Stimulated activated naive CD8-positive, alpha-beta T cell treated with anti-CD3 and anti-CD28 coated beads, Interleukin-15, Interleukin-2, amounts not matched to agents 100 ng/mL and 50 ng/mL, for 24 hours (primary cell): ENCODE measurements at regions not wholly inside any gene's neighbourhood (a gene's known extent, or its start where the extent isn't known, plus 50 kb on each side); places are given as distances from the start of the nearest gene placed in this dataset.

ENCODE experiments used
- H3K27ac Mint-ChIP-seq: one replicate; pipeline ENCODE4 v1.8.0; 2021; ENCODE audit warnings: mild to moderate bottlenecking, mixed read lengths
- H3K27me3 Mint-ChIP-seq: one replicate; pipeline ENCODE4 v1.8.0; 2021; ENCODE audit warnings: mixed read lengths
- H3K36me3 Mint-ChIP-seq: one replicate; pipeline ENCODE4 v1.8.0; 2021; ENCODE audit warnings: low read depth, mixed read lengths
- H3K4me1 Mint-ChIP-seq: one replicate; pipeline ENCODE4 v1.8.0; 2021; ENCODE audit warnings: low read depth, mixed read lengths
- H3K4me3 Mint-ChIP-seq: one replicate; pipeline ENCODE4 v1.8.0; 2021; ENCODE audit warnings: mild to moderate bottlenecking, mixed read lengths
- H3K9me3 Mint-ChIP-seq: one replicate; pipeline ENCODE4 v1.8.0; 2021; ENCODE audit warnings: mixed read lengths

- Mint-ChIP-seq H3K27me3 (no peaks in the 10 kb centered on the region), H3K36me3 (peaks cover 7% of the 10 kb centered on the region), H3K4me1 (peaks cover 34% of the 10 kb centered on the region), H3K4me3 (no peak overlapping the region), H3K27ac (no peak overlapping the region), H3K9me3 (peaks cover 2% of the 10 kb centered on the region)
These were observed 63.5 kb upstream of the WIPF1 start for GRCh38 chr2:174660984-174661675.

- Mint-ChIP-seq H3K27me3 (no peaks in the 10 kb centered on the region), H3K27ac (no peak overlapping the region), H3K9me3 (peaks cover 12% of the 10 kb centered on the region), H3K4me3 (no peak overlapping the region), H3K36me3 (peaks cover 25% of the 10 kb centered on the region), H3K4me1 (peaks cover 41% of the 10 kb centered on the region)
These were observed 61.7 kb upstream of the WIPF1 start for GRCh38 chr2:174659069-174659900.

- no peak overlapping the region for H3K4me3 Mint-ChIP-seq
- peaks cover 12% of the 10 kb centered on the region for H3K9me3 Mint-ChIP-seq
- H3K27me3 Mint-ChIP-seq: no peaks in the 10 kb centered on the region
- H3K27ac Mint-ChIP-seq: no peak overlapping the region
- H3K4me1 Mint-ChIP-seq: peaks cover 34% of the 10 kb centered on the region
- H3K36me3 Mint-ChIP-seq: peaks cover 29% of the 10 kb centered on the region
These were observed 59.1 kb upstream of the WIPF1 start for GRCh38 chr2:174656676-174657176.

GRCh38 chr2:174656035-174656434 lies 58.4 kb upstream of the WIPF1 start:
- Mint-ChIP-seq H3K27me3 (no peaks in the 10 kb centered on the region), H3K9me3 (peaks cover 12% of the 10 kb centered on the region), H3K36me3 (peaks cover 29% of the 10 kb centered on the region)

GRCh38 chr2:174654419-174654941 lies 56.9 kb upstream of the WIPF1 start:
- H3K27ac Mint-ChIP-seq: peak overlapping the region; percentile 81
- H3K27me3 Mint-ChIP-seq: no peaks in the 10 kb centered on the region

More at GRCh38 chr2:174656035-174656434, 58.4 kb upstream of the WIPF1 start:
- H3K4me3 Mint-ChIP-seq: no peak overlapping the region
- H3K27ac Mint-ChIP-seq: no peak overlapping the region
- H3K4me1 Mint-ChIP-seq: peaks cover 34% of the 10 kb centered on the region

GRCh38 chr2:174648896-174649295 lies 51.3 kb upstream of the WIPF1 start:
- Mint-ChIP-seq H3K4me3 (no peak overlapping the region), H3K9me3 (peaks cover 18% of the 10 kb centered on the region), H3K4me1 (peaks cover 14% of the 10 kb centered on the region), H3K27me3 (no peaks in the 10 kb centered on the region), H3K27ac (no peak overlapping the region), H3K36me3 (peaks cover 21% of the 10 kb centered on the region)

More at GRCh38 chr2:174654419-174654941, 56.9 kb upstream of the WIPF1 start:
- peaks cover 33% of the 10 kb centered on the region for H3K36me3 Mint-ChIP-seq
- peaks cover 40% of the 10 kb centered on the region for H3K4me1 Mint-ChIP-seq
- peak overlapping the region; percentile 1 for H3K4me3 Mint-ChIP-seq
- H3K9me3 Mint-ChIP-seq: peaks cover 19% of the 10 kb centered on the region
